ENCODE measurements at regions not wholly inside any gene's neighbourhood (a gene's known extent, or its start where the extent isn't known, plus 50 kb on each side); places are given as distances from the start of the nearest gene placed in this dataset.

DNA sequence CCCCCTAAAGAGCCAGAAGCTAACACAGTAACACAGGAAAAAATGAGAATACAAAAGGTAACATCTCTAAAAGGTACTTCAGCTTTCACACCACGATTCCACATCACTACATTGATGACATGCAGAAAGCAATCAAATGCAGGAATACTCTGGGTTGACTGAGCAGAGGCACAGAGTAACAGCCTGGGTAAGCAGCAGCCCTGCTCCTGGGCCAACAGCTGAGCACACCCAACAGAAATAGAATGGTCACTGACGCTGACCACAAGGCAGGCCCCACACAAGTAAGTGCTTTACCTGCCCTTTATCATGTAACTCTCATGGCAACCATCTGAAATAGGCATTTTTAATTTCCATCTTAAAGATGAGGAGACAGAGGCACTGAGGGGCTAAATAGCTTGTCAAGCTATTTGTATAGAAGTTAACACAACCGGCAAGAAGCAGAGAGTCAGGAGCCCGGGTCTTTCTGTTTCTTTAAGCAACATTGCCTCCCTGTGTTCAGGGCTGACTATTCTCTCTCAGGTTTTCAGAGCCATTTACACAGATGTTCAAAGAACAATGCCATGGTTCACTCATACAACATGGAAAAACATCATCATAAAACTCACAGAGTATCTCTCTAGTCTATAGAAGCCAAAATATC is 168.9 kb downstream of the ZNF674 start:
- peak in 3 of 4 experiments; percentile 29 to 47 (median 42) for TF ChIP-seq CTCF (IDR thresholded peaks at IDR 0.05)
- no peak for TF ChIP-seq POLR2A (IDR thresholded peaks at IDR 0.05)
